SU-DHL-6 (cell line): ENCODE measurements at regions not wholly inside any gene's neighbourhood (a gene's known extent, or its start where the extent isn't known, plus 50 kb on each side); places are given as distances from the start of the nearest gene placed in this dataset.
"Not testable (repeated sequence)": the region's sequence is repeated elsewhere in the genome, so short reads cannot be mapped to it uniquely, and the experiment has no call there.

ENCODE experiments used
- H2AFZ ChIP-seq: fragments of 200-600 bp; sonication (generic); 2 replicates; pipeline ENCODE4 v1.6.1; 2014; ENCODE audit warnings: low read depth, mild to moderate bottlenecking, moderate library complexity, mixed read lengths, antibody characterized with exemption, low read length; ENCODE audit not compliant: severe bottlenecking
- H3F3A ChIP-seq: fragments of 200-600 bp; shearing (Covaris generic); 2 replicates; pipeline ENCODE4 v1.6.0; 2016; ENCODE audit warnings: antibody characterized with exemption, mild to moderate bottlenecking; ENCODE audit not compliant: insufficient read depth
- H3K27ac ChIP-seq: fragments of 200-600 bp; sonication (generic); 2 replicates; pipeline ENCODE4 v1.5.1; 2016; ENCODE audit warnings: low read depth, mild to moderate bottlenecking, low read length, moderate library complexity, mixed read lengths
- H3K27me3 ChIP-seq: fragments of 200-600 bp; sonication (generic), shearing (Covaris generic); 2 replicates; pipeline ENCODE4 v1.6.0; 2014; ENCODE audit warnings: mild to moderate bottlenecking, low read length
- H3K36me3 ChIP-seq: fragments of 200-600 bp; sonication (generic); 2 replicates; pipeline ENCODE4 v1.6.1; 2014; ENCODE audit warnings: mild to moderate bottlenecking, low read length, mixed read lengths
- H3K4me2 ChIP-seq: fragments of 300-600, 200-600 bp; shearing (Covaris generic), sonication (generic); 2 replicates; pipeline ENCODE4 v1.6.0; 2014; ENCODE audit warnings: low read length, low read depth, mild to moderate bottlenecking; ENCODE audit not compliant: poor library complexity, severe bottlenecking
- H3K4me3 ChIP-seq: fragments of 200-600 bp; sonication (generic); 2 replicates; pipeline ENCODE4 v1.5.1; 2014; ENCODE audit warnings: antibody characterized with exemption, low read length, mild to moderate bottlenecking, mixed read lengths; ENCODE audit not compliant: insufficient read depth, poor library complexity, severe bottlenecking
- H3K79me2 ChIP-seq: fragments of 200-600 bp; sonication (generic); 2 replicates; pipeline ENCODE4 v1.6.1; 2014; ENCODE audit warnings: mild to moderate bottlenecking, low read length, moderate library complexity; ENCODE audit not compliant: insufficient read depth
- H3K9ac ChIP-seq: fragments of 200-600 bp; sonication (generic); 2 replicates; pipeline ENCODE4 v1.7.0; 2014; ENCODE audit warnings: mild to moderate bottlenecking, low read length
- H3K9me2 ChIP-seq: fragments of 200-600 bp; sonication (generic); replicated peaks from 2 replicates; pipeline ENCODE4 v1.6.1; 2014; ENCODE audit warnings: low read length; ENCODE audit not compliant: insufficient read depth
- H3K9me3 ChIP-seq: fragments of 200-600 bp; sonication (generic); 2 replicates; pipeline ENCODE4 v1.6.1; 2014; ENCODE audit warnings: low read length, mixed read lengths; ENCODE audit not compliant: insufficient read depth
- H4K20me1 ChIP-seq: fragments of 200-600 bp; sonication (generic); 2 replicates; pipeline ENCODE4 v1.6.1; 2014; ENCODE audit warnings: low read depth, mild to moderate bottlenecking, antibody characterized with exemption, low read length, moderate library complexity, mixed read lengths
- CTCF ChIP-seq: fragments of 200-600 bp; sonication (generic); IDR thresholded peaks from one replicate; pipeline ENCODE4 v1.5.1; 2017; ENCODE audit warnings: antibody characterized with exemption, mild to moderate bottlenecking, low read length, moderate library complexity; ENCODE audit not compliant: insufficient read depth, poor library complexity, severe bottlenecking
- EZH2phosphoT487 ChIP-seq: fragments of 200-600 bp; sonication (generic), shearing (Covaris generic); conservative IDR thresholded peaks from 2 replicates; pipeline ENCODE4 v1.6.1; 2018; ENCODE audit warnings: mild to moderate bottlenecking, antibody characterized with exemption, low read length, moderate library complexity, mixed read lengths

GRCh38 chr3:110436209-110436608, 635.4 kb upstream of the NECTIN3 start:
- H3K9ac ChIP-seq, result no peak overlapping the region
- 0 out of 2 replicates have a peak, but pooled peaks cover 2% of the 10 kb centered on the region for H3K9me2 ChIP-seq
- H3K4me2 ChIP-seq, result no peak overlapping the region
- no peaks in the 10 kb centered on the region for H3K9me3 ChIP-seq
- H3K79me2 ChIP-seq, result no peaks in the 10 kb centered on the region
- no peaks in the 10 kb centered on the region for H3K27me3 ChIP-seq
- H3K4me3 ChIP-seq, result no peak overlapping the region
- H3K36me3 ChIP-seq, result no peaks in the 10 kb centered on the region
- no peak overlapping the region for H3K27ac ChIP-seq
- H2AFZ ChIP-seq, result no peak overlapping the region
- no peaks in the 10 kb centered on the region for H4K20me1 ChIP-seq
- TF ChIP-seq EZH2phosphoT487, result no peak
- no peak for TF ChIP-seq CTCF
- H3F3A ChIP-seq, result no peaks in the 10 kb centered on the region

- not testable (repeated sequence) for H3K27ac ChIP-seq, H3K9me3 ChIP-seq, H2AFZ ChIP-seq, H4K20me1 ChIP-seq, H3K4me2 ChIP-seq, H3K27me3 ChIP-seq, H3K36me3 ChIP-seq, H3K79me2 ChIP-seq, H3F3A ChIP-seq, H3K4me3 ChIP-seq, H3K9me2 ChIP-seq, H3K9ac ChIP-seq
Observed at GRCh38 chr3:110440066-110440653, 631.5 kb upstream of the NECTIN3 start.

GRCh38 chr3:110454066-110454465, 617.5 kb upstream of the NECTIN3 start:
- Histone ChIP-seq H3K9ac (no peak overlapping the region), H3K36me3 (no peaks in the 10 kb centered on the region), H4K20me1 (no peaks in the 10 kb centered on the region), H3K27me3 (no peaks in the 10 kb centered on the region), H2AFZ (no peak overlapping the region), H3K79me2 (no peaks in the 10 kb centered on the region), H3F3A (no peaks in the 10 kb centered on the region), H3K9me2 (no peaks in the 10 kb centered on the region), H3K9me3 (no peaks in the 10 kb centered on the region), H3K27ac (no peak overlapping the region), H3K4me3 (no peak overlapping the region), H3K4me2 (no peak overlapping the region)
- no peak for TF ChIP-seq EZH2phosphoT487
- TF ChIP-seq CTCF, result no peak

- H3K36me3 ChIP-seq, result no peaks in the 10 kb centered on the region
- H3K4me2 ChIP-seq, result no peak overlapping the region
- no peaks in the 10 kb centered on the region for H3F3A ChIP-seq
- H3K9me2 ChIP-seq, result no peaks in the 10 kb centered on the region
- H3K27me3 ChIP-seq, result no peaks in the 10 kb centered on the region
- H3K27ac ChIP-seq, result no peak overlapping the region
- H2AFZ ChIP-seq, result no peak overlapping the region
- no peak overlapping the region for H3K4me3 ChIP-seq
- H3K9me3 ChIP-seq, result no peaks in the 10 kb centered on the region
- no peak overlapping the region for H3K9ac ChIP-seq
- TF ChIP-seq CTCF (no peak), EZH2phosphoT487 (no peak)
- no peaks in the 10 kb centered on the region for H4K20me1 ChIP-seq
- H3K79me2 ChIP-seq, result no peaks in the 10 kb centered on the region
Observed at GRCh38 chr3:110456001-110456400, 615.6 kb upstream of the NECTIN3 start.
